ENCODE measurements at regions not wholly inside any gene's neighbourhood (a gene's known extent, or its start where the extent isn't known, plus 50 kb on each side); places are given as distances from the start of the nearest gene placed in this dataset.

DNA sequence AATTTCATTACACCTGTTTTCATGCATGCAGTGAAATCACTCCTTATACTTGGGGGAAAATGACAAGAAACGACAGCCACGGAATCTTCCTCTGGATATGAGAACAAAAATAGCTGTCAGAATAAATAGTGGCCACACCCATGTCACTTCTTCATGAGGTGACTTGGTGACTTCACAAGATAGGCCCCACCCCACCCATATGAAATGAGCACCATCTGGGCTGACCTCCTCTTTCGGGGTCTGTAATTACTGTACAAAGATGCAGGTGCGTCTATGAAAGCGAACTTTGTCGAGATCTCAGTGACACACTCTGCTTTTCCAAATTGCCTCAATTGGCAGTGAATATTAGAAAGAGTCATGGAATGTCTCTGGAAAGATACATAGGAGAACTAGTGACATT is 184.2 kb upstream of the CCN2 start:
- H4K20me1 ChIP-seq (ENCODE audit: insufficient read depth), result no peaks in the 10 kb centered on the region
- no peak for DNase-seq
- no peak overlapping the region for H2AFZ ChIP-seq (ENCODE audit: low read depth)
- 52% methylated on average over 6 of the region's 6 CpGs for WGBS (ENCODE audit: low lambda C conversion rate)
- H3K27me3 ChIP-seq (ENCODE audit: insufficient read depth), result no peaks in the 10 kb centered on the region
- H3K9me2 ChIP-seq, result no peaks in the 10 kb centered on the region
- CTCF ChIA-PET, result no interaction called here
- H3K9me3 ChIP-seq, result no peaks in the 10 kb centered on the region
- H3K4me2 ChIP-seq, result no peak overlapping the region; the same call in 1 of the 2 replicates
- H3K79me2 ChIP-seq (ENCODE audit: insufficient read depth), result no peaks in the 10 kb centered on the region
- H3K27ac ChIP-seq (ENCODE audit: low read depth in 2 of 2, low read length in 1 of 2), result no peak overlapping the region
- POLR2A ChIA-PET, result interaction anchor here (0.7 kb wide), 1 partner anchor 67 kb away, joined by 4 read pairs; no protein-coding TSS in a partner anchor
- H3K36me3 ChIP-seq (replicated peaks in 1 of 2; ENCODE audit: control insufficient read depth in 1 of 2, insufficient read depth in 2 of 2, low read length in 1 of 2), result no peaks in the 10 kb centered on the region
- H3K9ac ChIP-seq, result no peak overlapping the region
- H3K4me3 ChIP-seq (ENCODE audit: low read depth in 2 of 2, low read length in 1 of 2), result no peak overlapping the region
- peaks cover 0 to 37% of the 10 kb centered on the region in 2 experiments; a peak in 3 of 4 replicates for H3K4me1 ChIP-seq (ENCODE audit: control insufficient read depth in 1 of 2, insufficient read depth in 2 of 2, low read depth in 1 of 2, low read length in 1 of 2)
- TF ChIP-seq, protein P1, sequence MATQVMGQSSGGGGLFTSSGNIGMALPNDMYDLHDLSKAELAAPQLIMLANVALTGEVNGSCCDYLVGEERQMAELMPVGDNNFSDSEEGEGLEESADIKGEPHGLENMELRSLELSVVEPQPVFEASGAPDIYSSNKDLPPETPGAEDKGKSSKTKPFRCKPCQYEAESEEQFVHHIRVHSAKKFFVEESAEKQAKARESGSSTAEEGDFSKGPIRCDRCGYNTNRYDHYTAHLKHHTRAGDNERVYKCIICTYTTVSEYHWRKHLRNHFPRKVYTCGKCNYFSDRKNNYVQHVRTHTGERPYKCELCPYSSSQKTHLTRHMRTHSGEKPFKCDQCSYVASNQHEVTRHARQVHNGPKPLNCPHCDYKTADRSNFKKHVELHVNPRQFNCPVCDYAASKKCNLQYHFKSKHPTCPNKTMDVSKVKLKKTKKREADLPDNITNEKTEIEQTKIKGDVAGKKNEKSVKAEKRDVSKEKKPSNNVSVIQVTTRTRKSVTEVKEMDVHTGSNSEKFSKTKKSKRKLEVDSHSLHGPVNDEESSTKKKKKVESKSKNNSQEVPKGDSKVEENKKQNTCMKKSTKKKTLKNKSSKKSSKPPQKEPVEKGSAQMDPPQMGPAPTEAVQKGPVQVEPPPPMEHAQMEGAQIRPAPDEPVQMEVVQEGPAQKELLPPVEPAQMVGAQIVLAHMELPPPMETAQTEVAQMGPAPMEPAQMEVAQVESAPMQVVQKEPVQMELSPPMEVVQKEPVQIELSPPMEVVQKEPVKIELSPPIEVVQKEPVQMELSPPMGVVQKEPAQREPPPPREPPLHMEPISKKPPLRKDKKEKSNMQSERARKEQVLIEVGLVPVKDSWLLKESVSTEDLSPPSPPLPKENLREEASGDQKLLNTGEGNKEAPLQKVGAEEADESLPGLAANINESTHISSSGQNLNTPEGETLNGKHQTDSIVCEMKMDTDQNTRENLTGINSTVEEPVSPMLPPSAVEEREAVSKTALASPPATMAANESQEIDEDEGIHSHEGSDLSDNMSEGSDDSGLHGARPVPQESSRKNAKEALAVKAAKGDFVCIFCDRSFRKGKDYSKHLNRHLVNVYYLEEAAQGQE (IDR thresholded peaks at IDR 0.05; ENCODE audit: low read depth, low read length), result no peak
- no peak for TF ChIP-seq RAD21 (IDR thresholded peaks at IDR 0.05; ENCODE audit: low read length)
- peaks cover 27% of the 10 kb centered on the region for H3F3A ChIP-seq (replicated peaks; ENCODE audit: insufficient read depth)

DNA sequence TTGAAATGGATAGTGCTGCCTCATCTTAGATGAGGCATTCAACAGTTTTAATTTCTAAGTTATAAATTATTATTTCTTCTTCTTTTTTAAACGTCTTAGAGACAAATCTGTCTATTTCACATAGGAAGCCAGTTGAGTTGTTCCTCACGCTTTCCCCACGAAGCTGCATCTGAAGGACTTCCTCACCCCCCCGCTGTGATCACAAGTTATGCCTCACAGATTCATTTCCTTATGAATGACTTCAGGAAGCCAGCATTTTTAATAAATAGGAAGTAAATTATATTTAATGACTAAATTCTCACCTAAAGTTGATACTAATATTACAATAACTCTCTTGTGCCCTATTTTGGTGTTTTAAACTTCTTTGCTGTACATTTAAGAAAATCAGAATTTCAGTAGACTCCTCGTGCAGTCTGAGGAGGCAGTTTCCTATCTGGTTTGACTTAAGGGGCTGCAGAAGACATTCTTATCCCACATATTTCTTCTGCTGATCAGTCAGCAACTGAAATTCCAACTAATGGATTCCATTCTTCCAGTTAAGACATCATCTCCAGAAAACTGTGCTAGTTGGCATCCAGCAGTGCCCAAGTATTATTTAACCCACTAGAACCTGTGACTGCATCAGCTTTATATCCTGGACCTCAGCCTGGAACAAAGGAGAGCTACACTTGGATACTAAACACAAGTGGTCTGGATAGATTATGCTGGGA is 182.7 kb upstream of the CCN2 start:
- 41% methylated on average over 5 of the region's 5 CpGs for WGBS (ENCODE audit: low lambda C conversion rate)
- H3K27me3 ChIP-seq (ENCODE audit: insufficient read depth), result no peaks in the 10 kb centered on the region
- ChIA-PET POLR2A (no interaction called here), CTCF (interaction anchor here (0.9 kb wide), 1 partner anchor 11 kb away, joined by 3 read pairs; no protein-coding TSS in a partner anchor)
- H3K79me2 ChIP-seq (ENCODE audit: insufficient read depth), result no peaks in the 10 kb centered on the region
- H3K4me3 ChIP-seq (ENCODE audit: low read depth in 2 of 2, low read length in 1 of 2), result no peak overlapping the region
- H2AFZ ChIP-seq (ENCODE audit: low read depth), result peak overlapping the region; percentile 45
- peak; percentile 29; the same call in 1 of the 2 replicates for TF ChIP-seq TCF12 (IDR thresholded peaks at IDR 0.05)
- no peak for TF ChIP-seq SMC3 (IDR thresholded peaks at IDR 0.05; ENCODE audit: low read depth, low read length)
- peak in 1 of 2 experiments; percentile 28; a peak in 1 of 4 replicates for TF ChIP-seq EP300 (IDR thresholded peaks at IDR 0.05; ENCODE audit: borderline replicate concordance in 1 of 2, low read depth in 1 of 2, low read length in 1 of 2)
- no peaks in the 10 kb centered on the region for H3K36me3 ChIP-seq (replicated peaks in 1 of 2; ENCODE audit: control insufficient read depth in 1 of 2, insufficient read depth in 2 of 2, low read length in 1 of 2)
- H3K4me2 ChIP-seq, result peak overlapping the region; percentile 24; the same call in 1 of the 2 replicates
- H3K9me2 ChIP-seq, result no peaks in the 10 kb centered on the region
- peak overlapping the region; percentile 86; the same call in 1 of the 2 replicates for H3K9ac ChIP-seq
- peaks cover 32% of the 10 kb centered on the region for H3F3A ChIP-seq (replicated peaks; ENCODE audit: insufficient read depth)
- peaks cover 0 to 41% of the 10 kb centered on the region in 2 experiments; a peak in 3 of 4 replicates for H3K4me1 ChIP-seq (ENCODE audit: control insufficient read depth in 1 of 2, insufficient read depth in 2 of 2, low read depth in 1 of 2, low read length in 1 of 2)
- no peak for DNase-seq
- H3K9me3 ChIP-seq, result no peaks in the 10 kb centered on the region
- no peaks in the 10 kb centered on the region for H4K20me1 ChIP-seq (ENCODE audit: insufficient read depth)
- H3K27ac ChIP-seq (ENCODE audit: low read depth in 2 of 2, low read length in 1 of 2), result peak overlapping the region in 1 of 2 experiments; percentile 100; a peak in 2 of 4 replicates

Measured in SK-N-SH (cell line).